K562 (cell line): ENCODE measurements at regions not wholly inside any gene's neighbourhood (a gene's known extent, or its start where the extent isn't known, plus 50 kb on each side); places are given as distances from the start of the nearest gene placed in this dataset.

Experiments
- ATAC-seq: fragments of 200-7000 bp; cut with Tn5 transposase; 3 replicates; pipeline ENCODE4 v1.9.1; 2020; ENCODE audit warnings: moderate library complexity
- BruUV-seq: library from RNA; stranded (reverse); fragments of 400-500 nt; replicated peaks from 2 replicates; lab custom pipeline; 2021; lab: Mats Ljungman, UMichigan
- CTCF ChIA-PET: fragments of 300-600 bp; formaldehyde crosslinking; extraction: SDS; loops from one replicate; lab custom pipeline; 2021; ENCODE audit warnings: low intra/inter-chr PET ratio; lab: Yijun Ruan, JAX
- POLR2A ChIA-PET: fragments of 300-600, 350-650 bp; sonication (Branson Sonifier 250); formaldehyde crosslinking; extraction: SDS; loops from one replicate; lab custom pipeline; 2021; ENCODE audit warnings: antibody characterized with exemption, inconsistent platforms; lab: Yijun Ruan, JAX
- DNase-seq, 4 experiments: peaks; one replicate each; pipeline versions ENCODE4 v3.0.0 to v3.0.0-alpha.2; 2011 to 2018; ENCODE audit warnings: low spot score in 3 of 4, mixed read lengths in 3 of 4; ENCODE audit errors: extremely low read depth in 1 of 4
- FAIRE-seq: peaks from 2 replicates; lab custom pipeline; 2011; peaks lifted over from hg19 to GRCh38; lab: Jason Lieb, UNC
- H2AFZ ChIP-seq: 2 replicates; pipeline ENCODE4 v1.6.0; 2011; ENCODE audit warnings: low read depth, low read length, control low read depth, inconsistent platforms
- H3K27ac ChIP-seq: fragments of 200-600 bp; 3 replicates; pipeline ENCODE4 v1.8.0; 2011; ENCODE audit warnings: low read depth, mild to moderate bottlenecking, control low read depth, inconsistent platforms, low read length, moderate library complexity, mixed read lengths; ENCODE audit errors: extremely low read depth
- H3K27me3 ChIP-seq, 2 experiments: fragments of 300-600 bp in 1 of 2; 2 replicates in 1 of 2; 3 replicates in 1 of 2; pipeline versions ENCODE4 v1.6.0 to v1.8.0; 2011; ENCODE audit warnings: inconsistent platforms in 2 of 2, low read length in 2 of 2, mild to moderate bottlenecking in 1 of 2, mixed read lengths in 1 of 2, moderate library complexity in 1 of 2; ENCODE audit not compliant: control insufficient read depth in 2 of 2, insufficient read depth in 2 of 2
- H3K36me3 ChIP-seq: fragments of 300-600 bp; 3 replicates; pipeline ENCODE4 v1.8.0; 2011; ENCODE audit warnings: mild to moderate bottlenecking, low read length, inconsistent platforms; ENCODE audit not compliant: control insufficient read depth, insufficient read depth
- H3K4me1 ChIP-seq, 2 experiments: fragments of 200-600 bp in 1 of 2; replicated peaks in 1 of 2; 2 replicates in 1 of 2; 3 replicates in 1 of 2; pipeline versions ENCODE4 v1.5.1 to v1.8.0; 2011; ENCODE audit warnings: inconsistent platforms in 2 of 2, low read length in 2 of 2, mild to moderate bottlenecking in 1 of 2, mixed read lengths in 1 of 2, moderate library complexity in 1 of 2; ENCODE audit not compliant: control insufficient read depth in 2 of 2, insufficient read depth in 2 of 2
- H3K4me2 ChIP-seq: 2 replicates; pipeline ENCODE4 v1.6.1; 2011; ENCODE audit warnings: low read length, control low read depth, inconsistent platforms, mixed read lengths; ENCODE audit not compliant: insufficient read depth
- H3K4me3 ChIP-seq: fragments of 200-600 bp; sonication (generic), shearing (Covaris generic); 2 replicates; pipeline ENCODE4 v1.5.1; 2016; ENCODE audit warnings: control low read depth, inconsistent platforms
- H3K79me2 ChIP-seq: fragments of 200-600 bp; 3 replicates; pipeline ENCODE4 v1.8.0; 2011; ENCODE audit warnings: low read length, inconsistent platforms; ENCODE audit not compliant: control insufficient read depth, insufficient read depth
- H3K9ac ChIP-seq, 2 experiments: 2 replicates each; pipeline versions ENCODE4 v1.6.0 to v1.6.1; 2011; ENCODE audit warnings: low read depth in 2 of 2, low read length in 2 of 2, control low read depth in 1 of 2, inconsistent platforms in 1 of 2, mild to moderate bottlenecking in 1 of 2, mixed read lengths in 1 of 2; ENCODE audit not compliant: insufficient read depth in 1 of 2
- H3K9me1 ChIP-seq: one replicate; pipeline ENCODE4 v1.6.0; 2011; ENCODE audit warnings: inconsistent platforms, mild to moderate bottlenecking, low read length, moderate library complexity; ENCODE audit not compliant: control insufficient read depth, insufficient read depth
- H3K9me3 ChIP-seq: replicated peaks from 2 replicates; pipeline ENCODE4 v1.5.1; 2011; ENCODE audit warnings: low read depth, low read length, inconsistent platforms; ENCODE audit not compliant: control insufficient read depth, insufficient read depth
- H4K20me1 ChIP-seq: replicated peaks from 2 replicates; pipeline ENCODE4 v1.6.1; 2011; ENCODE audit warnings: low read length, inconsistent platforms, mixed read lengths; ENCODE audit not compliant: control insufficient read depth, insufficient read depth
- ARHGAP35 ChIP-seq: fragments of 450-650 bp; IDR thresholded peaks from 2 replicates; pipeline ENCODE4 v1.6.1; 2018; ENCODE audit not compliant: partially characterized antibody
- CHCHD3 ChIP-seq: fragments of 250-450 bp; sonication (Bioruptor Pico); IDR thresholded peaks from 2 replicates; pipeline ENCODE4 v2.1.2; 2022; ENCODE audit warnings: mild to moderate bottlenecking
- KDM1A ChIP-seq, 2 experiments: fragments of 450-650 bp; IDR thresholded peaks; 2 replicates each; pipeline ENCODE4 v1.6.1; 2016; ENCODE audit warnings: mild to moderate bottlenecking in 2 of 2
- POU5F1 ChIP-seq: fragments of 150-350 bp; IDR thresholded peaks from 2 replicates; pipeline ENCODE4 v1.6.1; 2014; ENCODE audit warnings: borderline replicate concordance, low read length, low read depth, mild to moderate bottlenecking; ENCODE audit not compliant: partially characterized antibody
- SPI1 ChIP-seq: IDR thresholded peaks from 2 replicates; pipeline ENCODE4 v1.6.1; 2011; ENCODE audit warnings: low read depth, low read length, control low read depth, borderline replicate concordance
- WGBS: fragments of 100-300 bp; shearing (Covaris generic); methylation state at CpG from one replicate; pipeline ENCODE4 v1.1.6; 2016; ENCODE audit warnings: low coverage, mixed read lengths; ENCODE audit not compliant: insufficient coverage; ENCODE audit errors: missing lambda C conversion rate; 5-methylcytosine and 5-hydroxymethylcytosine counted together
- in situ Hi-C: fragments of 300-500 bp; cut with MboI; formaldehyde crosslinking; loops from 4 replicates; pipeline ENCODE4 v1.15.0; 2018; ENCODE audit warnings: inconsistent platforms, mixed read lengths
- intact Hi-C: fragments of 100-400 bp; cut with micrococcal nuclease; formaldehyde crosslinking; loops from 2 replicates; pipeline ENCODE4 v1.14.2; 2022

DNA sequence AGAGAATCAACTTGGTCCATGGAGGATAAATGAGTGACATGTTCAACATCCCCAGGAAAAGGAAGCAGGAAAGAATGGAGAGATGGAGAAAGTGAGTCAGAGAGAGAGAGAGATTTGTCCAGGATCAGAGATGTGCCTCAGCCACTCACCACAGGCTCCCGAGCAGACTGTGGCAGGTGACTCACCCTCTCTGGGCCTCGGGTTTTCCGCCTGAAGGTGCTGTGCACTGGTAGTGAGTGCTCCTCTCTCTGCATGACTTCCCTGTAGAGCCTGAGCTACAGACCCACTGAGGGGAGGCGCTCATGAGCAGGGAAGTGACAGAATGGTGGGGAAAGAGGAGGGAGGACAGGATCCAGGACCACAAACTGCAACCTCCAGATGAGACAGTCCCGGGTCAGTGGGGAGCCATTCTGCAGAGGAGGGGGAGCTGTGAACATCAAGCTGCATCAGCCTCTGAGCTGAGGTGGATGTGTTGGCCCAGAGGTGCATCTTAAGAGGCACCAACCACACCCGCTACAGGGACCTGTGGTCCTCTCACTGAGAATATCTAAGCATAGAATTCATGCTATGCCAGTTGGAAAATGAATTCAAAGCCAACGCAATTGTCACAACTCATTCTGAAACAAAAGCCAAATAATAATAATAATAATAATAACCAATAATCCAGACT lies 433.4 kb downstream of the BRD1 start:
- FAIRE-seq (no peak), DNase-seq (no peak), ATAC-seq (no peak)
- Histone ChIP-seq H4K20me1 (no peaks in the 10 kb centered on the region), H3K4me3 (no peak overlapping the region), H3K4me1 (peaks cover 0 to 4% of the 10 kb centered on the region in 2 experiments; a peak in 1 of 5 replicates), H2AFZ (no peak overlapping the region), H3K9ac (no peak overlapping the region), H3K9me3 (no peaks in the 10 kb centered on the region), H3K79me2 (no peaks in the 10 kb centered on the region), H3K4me2 (no peak overlapping the region), H3K36me3 (no peaks in the 10 kb centered on the region), H3K27ac (no peak overlapping the region), H3K27me3 (peaks cover 13 to 60% of the 10 kb centered on the region in 2 experiments), H3K9me1 (no peaks in the 10 kb centered on the region)
- CTCF ChIA-PET, result no interaction called here
- POLR2A ChIA-PET, result no interaction called here
- WGBS, result 7% methylated on average over 5 of the region's 7 CpGs
- in situ Hi-C loops, result no loop called here
- intact Hi-C loops, result no loop called here
- no TSS peak for BruUV-seq
- TF ChIP-seq KDM1A (IDR thresholded peaks at IDR 0.05) (no peak), SPI1 (0 out of 2 replicates have a peak, but pooled peaks have one; percentile 43)

DNA sequence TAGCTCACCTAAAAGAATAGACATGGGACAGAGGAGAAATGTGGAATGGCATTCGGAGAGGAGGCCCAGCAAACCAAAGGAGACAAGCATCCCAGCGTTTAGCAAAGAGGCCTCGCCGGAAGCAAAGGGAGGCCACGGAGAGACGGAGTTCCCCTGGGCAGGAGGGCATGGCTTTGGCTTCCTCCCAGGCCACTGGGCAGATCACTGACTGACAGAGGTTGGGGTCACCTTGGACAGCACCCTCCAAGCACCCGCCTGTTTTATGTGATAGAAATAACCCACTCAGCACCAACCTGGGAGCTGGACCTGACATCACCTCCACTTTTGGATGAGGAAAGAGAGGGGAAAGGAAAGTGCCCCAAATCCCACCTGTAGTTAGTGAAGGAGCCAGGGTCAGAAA lies 434.1 kb downstream of the BRD1 start:
- ChIA-PET POLR2A (no interaction called here), CTCF (no interaction called here)
- Histone ChIP-seq H3K9me3 (no peaks in the 10 kb centered on the region), H3K36me3 (no peaks in the 10 kb centered on the region), H4K20me1 (no peaks in the 10 kb centered on the region), H3K27ac (no peak overlapping the region), H3K4me3 (no peak overlapping the region), H3K4me2 (no peak overlapping the region), H2AFZ (no peak overlapping the region), H3K4me1 (peaks cover 0 to 4% of the 10 kb centered on the region in 2 experiments; a peak in 1 of 5 replicates), H3K9ac (no peak overlapping the region), H3K9me1 (no peaks in the 10 kb centered on the region), H3K27me3 (peaks cover 13 to 54% of the 10 kb centered on the region in 2 experiments), H3K79me2 (no peaks in the 10 kb centered on the region)
- no peak for FAIRE-seq
- no TSS peak for BruUV-seq
- ATAC-seq, result no peak
- in situ Hi-C loops (no loop called here), intact Hi-C loops (no loop called here)
- no peak for DNase-seq
- 4% methylated on average over 7 of the region's 7 CpGs for WGBS
- TF ChIP-seq POU5F1 (no peak), CHCHD3 (CRISPR knock-in tag) (no peak), ARHGAP35 (no peak)
